Cardiac muscle cell (in vitro differentiated cells and primary cell): ENCODE measurements at regions not wholly inside any gene's neighbourhood (a gene's known extent, or its start where the extent isn't known, plus 50 kb on each side); places are given as distances from the start of the nearest gene placed in this dataset.
A peak's percentile ranks its signal among the peaks of the same experiment; 100 is the strongest.

Experiments used
- DNase-seq, 2 donors: peaks; one replicate each; pipeline versions ENCODE4 v3.0.0 to v3.0.0-alpha.2; 2010 to 2017; ENCODE audit warnings: low read depth in 1 of 2, low spot score in 1 of 2
- H3K27ac ChIP-seq: fragments of 200-600 bp; sonication (generic); 2 replicates; pipeline ENCODE4 v1.5.1; 2016
- H3K27me3 ChIP-seq: fragments of 200-600 bp; sonication (generic); 2 replicates; pipeline ENCODE4 v1.6.0; 2016; ENCODE audit warnings: control low read depth
- H3K36me3 ChIP-seq: fragments of 200-600 bp; sonication (generic); 2 replicates; pipeline ENCODE4 v1.5.1; 2016; ENCODE audit warnings: control low read depth
- H3K4me1 ChIP-seq: fragments of 200-600 bp; sonication (generic); 2 replicates; pipeline ENCODE4 v1.8.1; 2017; ENCODE audit warnings: low read depth, mild to moderate bottlenecking, mixed run types
- H3K4me3 ChIP-seq: fragments of 200-600 bp; sonication (generic); 2 replicates; pipeline ENCODE4 v1.5.1; 2016; ENCODE audit warnings: mild to moderate bottlenecking
- H3K9me3 ChIP-seq: fragments of 200-600 bp; sonication (generic); 2 replicates; pipeline ENCODE4 v1.5.1; 2017; ENCODE audit warnings: low read depth, mild to moderate bottlenecking, control low read depth
- CTCF ChIP-seq: IDR thresholded peaks from 2 replicates; pipeline ENCODE4 v1.5.1; 2012; ENCODE audit warnings: low read depth, mild to moderate bottlenecking, low read length

- H3K36me3 ChIP-seq: no peaks in the 10 kb centered on the region
- no peak overlapping the region for H3K4me3 ChIP-seq
- TF ChIP-seq CTCF: no peak
- DNase-seq: no peak
- no peaks in the 10 kb centered on the region for H3K9me3 ChIP-seq
- no peaks in the 10 kb centered on the region for H3K4me1 ChIP-seq
- H3K27me3 ChIP-seq: peaks cover 6% of the 10 kb centered on the region
- H3K27ac ChIP-seq: no peak overlapping the region
Measured at GRCh38 chr2:199707593-199708185, 143.3 kb downstream of the FTCDNL1 start.

GRCh38 chr2:199705538-199705937 is 145.5 kb downstream of the FTCDNL1 start:
- Histone ChIP-seq H3K27me3 (no peaks in the 10 kb centered on the region), H3K9me3 (no peaks in the 10 kb centered on the region), H3K4me1 (no peaks in the 10 kb centered on the region), H3K27ac (no peak overlapping the region), H3K36me3 (no peaks in the 10 kb centered on the region), H3K4me3 (no peak overlapping the region)
- TF ChIP-seq CTCF: no peak
- no peak for DNase-seq

GRCh38 chr2:199704358-199705238 is 146.4 kb downstream of the FTCDNL1 start:
- Histone ChIP-seq H3K36me3 (no peaks in the 10 kb centered on the region), H3K27ac (no peak overlapping the region), H3K9me3 (no peaks in the 10 kb centered on the region), H3K4me3 (no peak overlapping the region), H3K4me1 (no peaks in the 10 kb centered on the region), H3K27me3 (peaks cover 5% of the 10 kb centered on the region)
- peak; percentile 46 for TF ChIP-seq CTCF
- DNase-seq: peak; percentile 21 to 25

GRCh38 chr2:199703199-199703598 is 147.8 kb downstream of the FTCDNL1 start:
- no peak for TF ChIP-seq CTCF
- DNase-seq: no peak
- peaks cover 5% of the 10 kb centered on the region for H3K27me3 ChIP-seq
- no peak overlapping the region for H3K27ac ChIP-seq
- no peak overlapping the region for H3K4me3 ChIP-seq
- H3K36me3 ChIP-seq: no peaks in the 10 kb centered on the region
- no peaks in the 10 kb centered on the region for H3K4me1 ChIP-seq
- no peaks in the 10 kb centered on the region for H3K9me3 ChIP-seq

- H3K27me3 ChIP-seq: peaks cover 5% of the 10 kb centered on the region
- no peak overlapping the region for H3K27ac ChIP-seq
- H3K9me3 ChIP-seq: no peaks in the 10 kb centered on the region
- no peak for TF ChIP-seq CTCF
- DNase-seq: no peak
- no peaks in the 10 kb centered on the region for H3K36me3 ChIP-seq
- H3K4me3 ChIP-seq: no peak overlapping the region
- no peaks in the 10 kb centered on the region for H3K4me1 ChIP-seq
Measured at GRCh38 chr2:199697469-199697868, 153.5 kb downstream of the FTCDNL1 start.
